NCI-H2107 (cell line): ENCODE measurements at regions not wholly inside any gene's neighbourhood (a gene's known extent, or its start where the extent isn't known, plus 50 kb on each side); places are given as distances from the start of the nearest gene placed in this dataset.

Experiments
- DNase-seq: peaks from one replicate; lab custom pipeline; 2025; lab: John Stamatoyannopoulos, UW

GRCh38 chr12:41762691-41763090 is 382.0 kb downstream of the GXYLT1 start:
- DNase-seq = no peak

GRCh38 chr12:41745593-41745992 is 399.1 kb downstream of the GXYLT1 start:
- no peak for DNase-seq

- DNase-seq = no peak
Measured at GRCh38 chr12:41743835-41744234, 400.8 kb downstream of the GXYLT1 start.

GRCh38 chr12:41739066-41739465 is 405.6 kb downstream of the GXYLT1 start:
- no peak for DNase-seq

- no peak for DNase-seq
Measured at GRCh38 chr12:41737423-41737822, 407.3 kb downstream of the GXYLT1 start.

GRCh38 chr12:41736436-41736835 is 408.2 kb downstream of the GXYLT1 start:
- no peak for DNase-seq

- DNase-seq = no peak
Measured at GRCh38 chr12:41731691-41732090, 413.0 kb downstream of the GXYLT1 start.

GRCh38 chr12:41731061-41731460 is 413.6 kb downstream of the GXYLT1 start:
- no peak for DNase-seq

GRCh38 chr12:41724216-41724615 is 420.5 kb downstream of the GXYLT1 start:
- DNase-seq = no peak

- DNase-seq = no peak
Measured at GRCh38 chr12:41719214-41719613, 425.5 kb downstream of the GXYLT1 start.

- DNase-seq = no peak
Measured at GRCh38 chr12:41715256-41715655, 429.4 kb downstream of the GXYLT1 start.

- no peak for DNase-seq
Measured at GRCh38 chr12:41709463-41710285, 435.0 kb downstream of the GXYLT1 start.

- DNase-seq = no peak
Measured at GRCh38 chr12:41709012-41709411, 435.7 kb downstream of the GXYLT1 start.

GRCh38 chr12:41706376-41706775 is 438.3 kb downstream of the GXYLT1 start:
- no peak for DNase-seq

GRCh38 chr12:41701943-41702601 is 442.6 kb downstream of the GXYLT1 start:
- no peak for DNase-seq

GRCh38 chr12:41700940-41701339 is 443.7 kb downstream of the GXYLT1 start:
- DNase-seq = no peak

GRCh38 chr12:41699658-41700057 is 445.0 kb downstream of the GXYLT1 start:
- no peak for DNase-seq

GRCh38 chr12:41697161-41697560 is 447.5 kb downstream of the GXYLT1 start:
- no peak for DNase-seq

- no peak for DNase-seq
Measured at GRCh38 chr12:41684997-41685396, 459.7 kb downstream of the GXYLT1 start.

GRCh38 chr12:41683513-41684240 is 461.0 kb downstream of the GXYLT1 start:
- no peak for DNase-seq

GRCh38 chr12:41683023-41683422 is 461.7 kb downstream of the GXYLT1 start:
- no peak for DNase-seq

GRCh38 chr12:41681898-41682297 is 462.8 kb downstream of the GXYLT1 start:
- DNase-seq = no peak

- DNase-seq = no peak
Measured at GRCh38 chr12:41680155-41680554, 464.5 kb downstream of the GXYLT1 start.
